ENCODE measurements at regions not wholly inside any gene's neighbourhood (a gene's known extent, or its start where the extent isn't known, plus 50 kb on each side); places are given as distances from the start of the nearest gene placed in this dataset.

DNA sequence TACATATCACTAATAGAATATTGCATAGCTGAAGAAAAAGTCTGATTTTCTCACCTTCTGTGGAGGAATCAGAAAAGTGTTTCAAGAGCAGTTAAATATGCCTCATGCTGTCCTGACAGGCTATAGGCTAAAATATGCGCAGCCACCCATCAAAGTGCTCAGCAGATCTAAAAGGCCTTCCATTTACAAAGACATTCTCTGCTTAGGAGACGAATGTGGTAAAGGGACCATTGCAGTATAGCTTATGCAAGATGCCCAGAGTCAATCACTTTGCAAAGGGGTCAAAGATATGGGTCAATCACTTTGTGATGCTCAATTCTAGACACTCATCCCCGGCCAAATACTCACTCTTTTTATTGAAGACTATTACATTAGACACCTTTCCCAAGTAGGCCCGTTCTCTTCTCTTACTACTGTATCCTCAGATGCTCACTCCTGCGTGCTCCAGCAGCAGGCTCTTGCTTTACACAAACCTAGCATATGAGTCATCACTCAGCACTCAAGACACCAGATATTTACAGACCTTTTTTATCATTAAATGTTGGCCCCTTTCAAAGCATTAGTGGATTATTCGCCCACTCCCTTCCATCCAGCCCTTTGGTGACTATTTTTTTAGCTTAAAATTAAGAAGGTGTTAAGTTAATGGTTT lies 568.2 kb upstream of the CDH18 start:
- DNase-seq (ENCODE audit: low spot score), result no peak
- TF ChIP-seq CTCF (IDR thresholded peaks at IDR 0.05; ENCODE audit: borderline replicate concordance, control extremely low read depth, extremely low read depth, insufficient read depth, missing control alignments), result no peak
- in situ Hi-C loops (cut with MboI; ENCODE audit: low sequenced_read_pairs, unreplicated experiment), result no loop called here

GRCh38 chr5:20555034-20555433 lies 567.0 kb upstream of the CDH18 start:
- in situ Hi-C loops (cut with MboI; ENCODE audit: low sequenced_read_pairs, unreplicated experiment), result no loop called here
- TF ChIP-seq CTCF (IDR thresholded peaks at IDR 0.05; ENCODE audit: borderline replicate concordance, control extremely low read depth, extremely low read depth, insufficient read depth, missing control alignments), result no peak
- no peak for DNase-seq (ENCODE audit: low spot score)

DNA sequence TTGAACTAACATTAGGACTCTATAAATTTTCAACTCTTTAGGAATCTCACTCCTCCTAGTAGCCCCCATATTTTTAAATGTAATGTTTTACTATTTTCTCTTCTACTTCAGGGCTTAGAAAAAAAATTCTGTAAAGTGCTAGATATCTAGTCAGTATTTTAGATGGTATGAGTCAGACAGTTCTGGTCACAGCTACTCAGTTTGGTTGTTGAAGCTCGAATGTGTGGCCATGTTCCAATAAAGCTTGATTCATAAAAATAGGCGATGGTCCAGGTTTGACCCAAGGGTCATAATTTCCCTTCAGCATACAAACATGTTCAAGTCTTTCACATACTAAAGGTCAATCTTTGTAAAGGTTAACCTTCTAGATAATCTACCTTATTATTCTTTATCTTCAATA lies 566.0 kb upstream of the CDH18 start:
- in situ Hi-C loops (cut with MboI; ENCODE audit: low sequenced_read_pairs, unreplicated experiment), result no loop called here
- DNase-seq (ENCODE audit: low spot score), result no peak
- no peak for TF ChIP-seq CTCF (IDR thresholded peaks at IDR 0.05; ENCODE audit: borderline replicate concordance, control extremely low read depth, extremely low read depth, insufficient read depth, missing control alignments)

- no peak for DNase-seq (ENCODE audit: low spot score)
- in situ Hi-C loops (cut with MboI; ENCODE audit: low sequenced_read_pairs, unreplicated experiment), result no loop called here
- no peak for TF ChIP-seq CTCF (IDR thresholded peaks at IDR 0.05; ENCODE audit: borderline replicate concordance, control extremely low read depth, extremely low read depth, insufficient read depth, missing control alignments)
These were observed 550.1 kb upstream of the CDH18 start for GRCh38 chr5:20537911-20538703.

- in situ Hi-C loops (cut with MboI; ENCODE audit: low sequenced_read_pairs, unreplicated experiment), result no loop called here
- no peak for DNase-seq (ENCODE audit: low spot score)
- no peak for TF ChIP-seq CTCF (IDR thresholded peaks at IDR 0.05; ENCODE audit: borderline replicate concordance, control extremely low read depth, extremely low read depth, insufficient read depth, missing control alignments)
These were observed 548.8 kb upstream of the CDH18 start for GRCh38 chr5:20536813-20537212.

DNA sequence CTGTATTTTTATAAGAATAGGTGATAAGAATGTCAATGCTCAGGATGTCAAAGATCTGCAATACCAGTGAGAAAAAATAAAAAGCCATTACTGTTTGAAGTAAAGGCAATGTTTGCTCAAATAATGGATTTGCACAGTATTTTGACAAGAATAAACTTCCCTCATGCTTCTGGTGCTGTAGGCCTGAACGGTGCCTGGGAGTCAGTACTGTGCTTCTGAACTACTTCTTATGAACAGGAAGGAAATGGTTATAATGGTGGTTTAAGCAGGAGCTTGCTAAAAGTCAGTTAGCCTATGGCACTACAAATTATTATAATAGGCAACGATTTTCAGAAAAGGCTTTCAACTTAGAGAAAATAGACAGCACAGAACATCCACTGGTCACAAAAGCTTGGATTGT lies 548.3 kb upstream of the CDH18 start:
- DNase-seq (ENCODE audit: low spot score), result no peak
- in situ Hi-C loops (cut with MboI; ENCODE audit: low sequenced_read_pairs, unreplicated experiment), result no loop called here
- TF ChIP-seq CTCF (IDR thresholded peaks at IDR 0.05; ENCODE audit: borderline replicate concordance, control extremely low read depth, extremely low read depth, insufficient read depth, missing control alignments), result no peak

All from GM13976 (cell line).